ENCODE measurements at regions not wholly inside any gene's neighbourhood (a gene's known extent, or its start where the extent isn't known, plus 50 kb on each side); places are given as distances from the start of the nearest gene placed in this dataset.

DNA sequence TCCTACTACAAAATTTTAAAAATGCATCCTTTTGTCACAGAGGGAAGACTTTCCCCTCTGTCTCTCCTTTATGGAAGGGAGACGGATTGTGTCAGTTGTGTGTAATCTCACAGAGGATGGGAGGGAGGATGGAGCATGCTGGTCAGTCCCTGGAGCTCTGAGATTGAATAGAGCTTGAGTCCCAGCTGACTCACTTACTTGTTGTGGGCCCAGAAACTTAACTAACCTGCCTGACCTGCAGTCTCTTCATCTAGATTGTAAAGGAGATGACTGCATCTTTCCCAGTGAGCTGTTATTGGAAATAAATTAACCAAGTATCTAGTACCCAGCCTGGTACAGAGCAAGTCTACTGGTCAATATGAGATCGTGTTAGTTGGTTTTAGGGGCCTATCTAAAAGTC lies 77.9 kb upstream of the ADO start:
- TF ChIP-seq, protein P1, sequence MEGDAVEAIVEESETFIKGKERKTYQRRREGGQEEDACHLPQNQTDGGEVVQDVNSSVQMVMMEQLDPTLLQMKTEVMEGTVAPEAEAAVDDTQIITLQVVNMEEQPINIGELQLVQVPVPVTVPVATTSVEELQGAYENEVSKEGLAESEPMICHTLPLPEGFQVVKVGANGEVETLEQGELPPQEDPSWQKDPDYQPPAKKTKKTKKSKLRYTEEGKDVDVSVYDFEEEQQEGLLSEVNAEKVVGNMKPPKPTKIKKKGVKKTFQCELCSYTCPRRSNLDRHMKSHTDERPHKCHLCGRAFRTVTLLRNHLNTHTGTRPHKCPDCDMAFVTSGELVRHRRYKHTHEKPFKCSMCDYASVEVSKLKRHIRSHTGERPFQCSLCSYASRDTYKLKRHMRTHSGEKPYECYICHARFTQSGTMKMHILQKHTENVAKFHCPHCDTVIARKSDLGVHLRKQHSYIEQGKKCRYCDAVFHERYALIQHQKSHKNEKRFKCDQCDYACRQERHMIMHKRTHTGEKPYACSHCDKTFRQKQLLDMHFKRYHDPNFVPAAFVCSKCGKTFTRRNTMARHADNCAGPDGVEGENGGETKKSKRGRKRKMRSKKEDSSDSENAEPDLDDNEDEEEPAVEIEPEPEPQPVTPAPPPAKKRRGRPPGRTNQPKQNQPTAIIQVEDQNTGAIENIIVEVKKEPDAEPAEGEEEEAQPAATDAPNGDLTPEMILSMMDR (conservative IDR thresholded peaks at IDR 0.05 in 1 of 2, IDR thresholded peaks at IDR 0.05 in 1 of 2; ENCODE audit: extremely low read depth in 1 of 2, insufficient read depth in 1 of 2, low read depth in 1 of 2, low read length in 2 of 2): no peak
- TF ChIP-seq EZH2 (IDR thresholded peaks at IDR 0.05; ENCODE audit: borderline replicate concordance, low read length): no peak
